Endothelial cell of umbilical vein (primary cell): ENCODE measurements at regions not wholly inside any gene's neighbourhood (a gene's known extent, or its start where the extent isn't known, plus 50 kb on each side); places are given as distances from the start of the nearest gene placed in this dataset.

Source experiments
- BruUV-seq: library from RNA; stranded (reverse); fragments of 400-500 nt; replicated peaks from 2 replicates; lab custom pipeline; 2021; lab: Mats Ljungman, UMichigan
- CTCF ChIA-PET: fragments of 300-600, 350-600 bp; sonication (Branson Sonifier 250); formaldehyde crosslinking; loops from one replicate; lab custom pipeline; 2021; ENCODE audit warnings: antibody characterized with exemption, inconsistent platforms; lab: Charles Lee
- POLR2A ChIA-PET: fragments of 300-600, 350-600 bp; sonication (Branson Sonifier 250); formaldehyde crosslinking; loops from one replicate; lab custom pipeline; 2021; ENCODE audit warnings: antibody characterized with exemption, inconsistent platforms; lab: Charles Lee
- DNase-seq: peaks from one replicate; pipeline ENCODE4 v3.0.0-alpha.2; 2011; ENCODE audit warnings: low read depth, low spot score
- FAIRE-seq: peaks from 2 replicates; lab custom pipeline; 2011; peaks lifted over from hg19 to GRCh38; lab: Jason Lieb, UNC
- H2AFZ ChIP-seq: 2 replicates; pipeline ENCODE4 v1.6.0; 2012; ENCODE audit warnings: low read depth, low read length, control low read depth, inconsistent platforms
- H3K27ac ChIP-seq: 2 replicates; pipeline ENCODE4 v1.5.1; 2011; ENCODE audit warnings: low read depth, mild to moderate bottlenecking, control low read depth, low read length, moderate library complexity; ENCODE audit not compliant: insufficient read depth
- H3K27me3 ChIP-seq, 2 experiments: 2 replicates each; pipeline versions ENCODE4 v1.6.0 to v1.6.1; 2011; ENCODE audit warnings: low read length in 2 of 2, mixed read lengths in 1 of 2; ENCODE audit not compliant: control insufficient read depth in 2 of 2, insufficient read depth in 2 of 2
- H3K36me3 ChIP-seq, 2 experiments: 2 replicates in 1 of 2; 3 replicates in 1 of 2; pipeline ENCODE4 v1.5.1; 2011; ENCODE audit warnings: low read length in 2 of 2, mild to moderate bottlenecking in 1 of 2, moderate library complexity in 1 of 2; ENCODE audit not compliant: control insufficient read depth in 2 of 2, insufficient read depth in 2 of 2; ENCODE audit errors: extremely low read depth in 1 of 2
- H3K4me1 ChIP-seq: 3 replicates; pipeline ENCODE4 v1.5.1; 2011; ENCODE audit warnings: mild to moderate bottlenecking, low read length; ENCODE audit not compliant: control insufficient read depth, insufficient read depth; ENCODE audit errors: extremely low read depth
- H3K4me2 ChIP-seq: 2 replicates; pipeline ENCODE4 v1.6.1; 2011; ENCODE audit warnings: low read length, control low read depth, mixed read lengths; ENCODE audit not compliant: insufficient read depth
- H3K4me3 ChIP-seq, 3 experiments: fragments of 200-600 bp in 1 of 3; sonication (generic), shearing (Covaris generic) in 1 of 3; replicated peaks in 1 of 3; 2 replicates each; pipeline ENCODE4 v1.5.1; 2011 to 2016; ENCODE audit warnings: control low read depth in 3 of 3, low read length in 3 of 3, mild to moderate bottlenecking in 2 of 3, inconsistent platforms in 1 of 3, low read depth in 1 of 3, moderate library complexity in 1 of 3; ENCODE audit not compliant: insufficient read depth in 1 of 3
- H3K79me2 ChIP-seq: 2 replicates; pipeline ENCODE4 v1.6.0; 2012; ENCODE audit warnings: low read length, inconsistent platforms; ENCODE audit not compliant: control insufficient read depth, insufficient read depth
- H3K9ac ChIP-seq: replicated peaks from 2 replicates; pipeline ENCODE3; 2011; ENCODE audit warnings: low read length, control low read depth; ENCODE audit not compliant: insufficient read depth; ENCODE audit errors: extremely low read depth
- H3K9me1 ChIP-seq: replicated peaks from 3 replicates; pipeline ENCODE4 v1.6.0; 2011; ENCODE audit warnings: mild to moderate bottlenecking, low read length; ENCODE audit not compliant: control insufficient read depth, insufficient read depth; ENCODE audit errors: extremely low read depth
- H3K9me3 ChIP-seq: replicated peaks from 2 replicates; pipeline ENCODE4 v1.5.1; 2012; ENCODE audit warnings: low read length, inconsistent platforms; ENCODE audit not compliant: control insufficient read depth, insufficient read depth
- H4K20me1 ChIP-seq: replicated peaks from 2 replicates; pipeline ENCODE3; 2011; ENCODE audit warnings: mild to moderate bottlenecking, low read length; ENCODE audit not compliant: control insufficient read depth, insufficient read depth; ENCODE audit errors: extremely low read depth
- CTCF ChIP-seq, 2 donors: IDR thresholded peaks; 1 replicate in 1 of 2; 2 replicates in 1 of 2; pipeline ENCODE4 v1.5.1; 2011; ENCODE audit warnings: low read length in 2 of 2, mild to moderate bottlenecking in 2 of 2, moderate library complexity in 2 of 2, control low read depth in 1 of 2, inconsistent platforms in 1 of 2, low read depth in 1 of 2; ENCODE audit not compliant: insufficient read depth in 1 of 2; ENCODE audit errors: extremely low read depth in 1 of 2
- EZH2 ChIP-seq: IDR thresholded peaks from 2 replicates; pipeline ENCODE4 v1.6.1; 2012; ENCODE audit warnings: borderline replicate concordance, low read depth, mild to moderate bottlenecking, moderate library complexity, low read length, inconsistent platforms; ENCODE audit not compliant: severe bottlenecking
- FOS ChIP-seq: IDR thresholded peaks from 2 replicates; pipeline ENCODE4 v1.6.1; 2011; ENCODE audit warnings: mild to moderate bottlenecking, low read length, moderate library complexity, borderline replicate concordance; ENCODE audit not compliant: insufficient read depth
- GATA2 ChIP-seq: IDR thresholded peaks from 2 replicates; pipeline ENCODE4 v1.7.0; 2011; ENCODE audit warnings: low read depth, mild to moderate bottlenecking, moderate library complexity, mixed read lengths, low read length; ENCODE audit not compliant: insufficient read length, insufficient read depth
- JUN ChIP-seq: IDR thresholded peaks from 2 replicates; pipeline ENCODE4 v1.6.1; 2011; ENCODE audit warnings: borderline replicate concordance, low read depth; ENCODE audit not compliant: insufficient read length, insufficient read depth
- MAX ChIP-seq: IDR thresholded peaks from 2 replicates; pipeline ENCODE4 v1.6.1; 2011; ENCODE audit not compliant: insufficient read depth, insufficient read length
- MYC ChIP-seq: IDR thresholded peaks from one replicate; pipeline ENCODE4 v1.6.1; 2011; ENCODE audit warnings: mild to moderate bottlenecking, low read depth, low read length
- POLR2A ChIP-seq: IDR thresholded peaks from 2 replicates; pipeline ENCODE4 v1.6.1; 2012; ENCODE audit warnings: low read depth, mild to moderate bottlenecking, control low read depth, low read length
- POLR2AphosphoS5 ChIP-seq: IDR thresholded peaks from 2 replicates; pipeline ENCODE4 v1.6.1; 2012; ENCODE audit warnings: low read depth, mild to moderate bottlenecking, control low read depth, low read length, moderate library complexity; ENCODE audit not compliant: insufficient read depth
- dilution Hi-C: fragments of 300-500 bp; cut with MboI; formaldehyde crosslinking; loops from one replicate; pipeline ENCODE4 v1.15.0; 2019; ENCODE audit warnings: low sequenced_read_pairs; ENCODE audit not compliant: extremely low pct_ligation_motif_present
- intact Hi-C: fragments of 100-400 bp; cut with micrococcal nuclease; formaldehyde crosslinking; loops from one replicate; pipeline ENCODE4 v1.10.0; 2022

- Histone ChIP-seq H3K27me3 (no peaks in the 10 kb centered on the region), H3K9me1 (no peaks in the 10 kb centered on the region), H3K4me1 (peaks cover 2% of the 10 kb centered on the region), H4K20me1 (no peaks in the 10 kb centered on the region), H3K27ac (no peak overlapping the region), H3K36me3 (no peaks in the 10 kb centered on the region), H3K9ac (no peak overlapping the region), H3K4me2 (no peak overlapping the region), H3K79me2 (no peaks in the 10 kb centered on the region), H3K9me3 (no peaks in the 10 kb centered on the region), H3K4me3 (no peak overlapping the region), H2AFZ (no peak overlapping the region)
- TF ChIP-seq MAX (no peak), CTCF (IDR thresholded peaks at IDR 0.05; ENCODE audit: extremely low read depth in 1 of 2, insufficient read depth in 1 of 2, low read depth in 1 of 2, low read length in 2 of 2) (no peak), EZH2 (no peak), MYC (no peak), FOS (no peak), JUN (no peak), GATA2 (no peak), POLR2A (no peak), POLR2AphosphoS5 (no peak)
- POLR2A ChIA-PET = no interaction called here
- intact Hi-C loops (loop anchor here (10.0 kb wide), 1 partner anchor 217 kb away; no protein-coding TSS in a partner anchor), dilution Hi-C loops (no loop called here)
- no peak for FAIRE-seq
- CTCF ChIA-PET = no interaction called here
- DNase-seq = no peak
- BruUV-seq = no TSS peak
Observed at GRCh38 chrX:28491941-28492340, 95.3 kb upstream of the IL1RAPL1 start.
